Natural killer cell (primary cell): ENCODE measurements at regions not wholly inside any gene's neighbourhood (a gene's known extent, or its start where the extent isn't known, plus 50 kb on each side); places are given as distances from the start of the nearest gene placed in this dataset.

Source experiments
- ATAC-seq, 3 donors: fragments of 150-1000 bp in 2 of 3; fragments of 200-7000 bp in 1 of 3; cut with Tn5 transposase; 1 replicate in 1 of 3; 2 replicates in 2 of 3; pipeline ENCODE4 v1.10.0; 2021; ENCODE audit warnings: mild to moderate bottlenecking in 2 of 3, moderate library complexity in 2 of 3
- DNase-seq, 2 donors: peaks; one replicate each; pipeline versions ENCODE4 v3.0.0 to v3.0.0-alpha.2; 2013 to 2021; ENCODE audit warnings: mixed read lengths in 1 of 2
- H3K27ac ChIP-seq: one replicate; pipeline ENCODE4 v1.5.1; 2013; ENCODE audit warnings: mild to moderate bottlenecking, low read length
- H3K27me3 ChIP-seq: one replicate; pipeline ENCODE4 v1.6.1; 2013; ENCODE audit warnings: low read length; ENCODE audit not compliant: control insufficient read depth, insufficient read depth
- H3K36me3 ChIP-seq: one replicate; pipeline ENCODE4 v1.6.1; 2013; ENCODE audit warnings: low read length; ENCODE audit not compliant: control insufficient read depth, insufficient read depth
- H3K4me1 ChIP-seq: one replicate; pipeline ENCODE4 v1.6.1; 2013; ENCODE audit warnings: low read length; ENCODE audit not compliant: control insufficient read depth, insufficient read depth
- H3K4me3 ChIP-seq: one replicate; pipeline ENCODE4 v1.5.1; 2013; ENCODE audit warnings: low read length
- H3K9me3 ChIP-seq: one replicate; pipeline ENCODE4 v1.6.1; 2013; ENCODE audit warnings: low read length; ENCODE audit not compliant: control insufficient read depth, insufficient read depth
- H3K27ac Mint-ChIP-seq, 2 donors: one replicate each; pipeline ENCODE4 v1.8.0; 2022; ENCODE audit warnings: mild to moderate bottlenecking in 2 of 2, mixed read lengths in 2 of 2, moderate library complexity in 1 of 2
- H3K27me3 Mint-ChIP-seq, 2 donors: one replicate each; pipeline ENCODE4 v1.8.0; 2022; ENCODE audit warnings: low read depth in 2 of 2, mixed read lengths in 2 of 2
- H3K36me3 Mint-ChIP-seq: one replicate; pipeline ENCODE4 v1.8.0; 2022; ENCODE audit warnings: mixed read lengths
- H3K4me1 Mint-ChIP-seq, 2 donors: one replicate each; pipeline ENCODE4 v1.8.0; 2022; ENCODE audit warnings: mixed read lengths in 2 of 2
- H3K4me3 Mint-ChIP-seq: one replicate; pipeline ENCODE4 v1.8.0; 2022; ENCODE audit warnings: mild to moderate bottlenecking, moderate library complexity, mixed read lengths
- H3K9me3 Mint-ChIP-seq, 2 donors: one replicate each; pipeline ENCODE4 v1.8.0; 2022; ENCODE audit warnings: mixed read lengths in 2 of 2
- WGBS: methylation state at CpG from one replicate; pipeline ENCODE4 v1.1.7; 2013; ENCODE audit warnings: missing lambda C conversion rate; ENCODE audit not compliant: insufficient coverage; 5-methylcytosine and 5-hydroxymethylcytosine counted together
- intact Hi-C: fragments of 100-400 bp; cut with micrococcal nuclease; formaldehyde crosslinking; loops from one replicate; pipeline ENCODE4 v1.14.2; 2022
- TF ChIP-seq, protein P1 (sequence below): fragments of 200-600 bp; IDR thresholded peaks from one replicate; pipeline ENCODE4 v1.8.0; 2022; ENCODE audit warnings: antibody characterized with exemption

DNA sequence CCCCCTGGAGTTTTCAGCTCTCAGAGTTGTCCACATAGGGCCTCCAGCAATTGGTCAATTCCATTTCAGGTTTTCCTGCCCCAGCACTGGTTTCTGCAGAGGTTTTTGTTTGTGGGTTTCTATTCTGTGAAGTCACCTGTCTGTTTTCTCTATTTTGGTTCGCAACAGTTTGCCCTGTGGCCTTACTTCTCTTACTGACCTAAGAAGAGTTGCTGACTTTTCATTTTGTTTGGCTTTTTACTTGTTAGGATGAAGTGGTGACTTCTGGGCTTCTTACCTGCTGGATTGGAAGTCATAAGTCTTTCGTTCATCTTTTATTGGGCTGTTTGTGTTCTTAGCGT, 196.4 kb upstream of the PARP11 start:
- intact Hi-C loops, result no loop called here
- Mint-ChIP-seq H3K27ac (no peak overlapping the region), H3K27me3 (peaks cover 9 to 12% of the 10 kb centered on the region in 2 donors), H3K9me3 (no peaks in the 10 kb centered on the region), H3K36me3 (no peaks in the 10 kb centered on the region), H3K4me1 (no peaks in the 10 kb centered on the region), H3K4me3 (no peak overlapping the region)
- H3K9me3 ChIP-seq, result no peaks in the 10 kb centered on the region
- H3K4me1 ChIP-seq, result no peaks in the 10 kb centered on the region
- WGBS, result 83% methylated on average over 3 of the region's 3 CpGs
- DNase-seq (no peak), ATAC-seq (no peak)
- H3K27ac ChIP-seq, result no peak overlapping the region
- TF ChIP-seq, protein P1, sequence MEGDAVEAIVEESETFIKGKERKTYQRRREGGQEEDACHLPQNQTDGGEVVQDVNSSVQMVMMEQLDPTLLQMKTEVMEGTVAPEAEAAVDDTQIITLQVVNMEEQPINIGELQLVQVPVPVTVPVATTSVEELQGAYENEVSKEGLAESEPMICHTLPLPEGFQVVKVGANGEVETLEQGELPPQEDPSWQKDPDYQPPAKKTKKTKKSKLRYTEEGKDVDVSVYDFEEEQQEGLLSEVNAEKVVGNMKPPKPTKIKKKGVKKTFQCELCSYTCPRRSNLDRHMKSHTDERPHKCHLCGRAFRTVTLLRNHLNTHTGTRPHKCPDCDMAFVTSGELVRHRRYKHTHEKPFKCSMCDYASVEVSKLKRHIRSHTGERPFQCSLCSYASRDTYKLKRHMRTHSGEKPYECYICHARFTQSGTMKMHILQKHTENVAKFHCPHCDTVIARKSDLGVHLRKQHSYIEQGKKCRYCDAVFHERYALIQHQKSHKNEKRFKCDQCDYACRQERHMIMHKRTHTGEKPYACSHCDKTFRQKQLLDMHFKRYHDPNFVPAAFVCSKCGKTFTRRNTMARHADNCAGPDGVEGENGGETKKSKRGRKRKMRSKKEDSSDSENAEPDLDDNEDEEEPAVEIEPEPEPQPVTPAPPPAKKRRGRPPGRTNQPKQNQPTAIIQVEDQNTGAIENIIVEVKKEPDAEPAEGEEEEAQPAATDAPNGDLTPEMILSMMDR, result no peak
- H3K27me3 ChIP-seq, result peaks cover 2% of the 10 kb centered on the region
- no peak overlapping the region for H3K4me3 ChIP-seq
- no peaks in the 10 kb centered on the region for H3K36me3 ChIP-seq

DNA sequence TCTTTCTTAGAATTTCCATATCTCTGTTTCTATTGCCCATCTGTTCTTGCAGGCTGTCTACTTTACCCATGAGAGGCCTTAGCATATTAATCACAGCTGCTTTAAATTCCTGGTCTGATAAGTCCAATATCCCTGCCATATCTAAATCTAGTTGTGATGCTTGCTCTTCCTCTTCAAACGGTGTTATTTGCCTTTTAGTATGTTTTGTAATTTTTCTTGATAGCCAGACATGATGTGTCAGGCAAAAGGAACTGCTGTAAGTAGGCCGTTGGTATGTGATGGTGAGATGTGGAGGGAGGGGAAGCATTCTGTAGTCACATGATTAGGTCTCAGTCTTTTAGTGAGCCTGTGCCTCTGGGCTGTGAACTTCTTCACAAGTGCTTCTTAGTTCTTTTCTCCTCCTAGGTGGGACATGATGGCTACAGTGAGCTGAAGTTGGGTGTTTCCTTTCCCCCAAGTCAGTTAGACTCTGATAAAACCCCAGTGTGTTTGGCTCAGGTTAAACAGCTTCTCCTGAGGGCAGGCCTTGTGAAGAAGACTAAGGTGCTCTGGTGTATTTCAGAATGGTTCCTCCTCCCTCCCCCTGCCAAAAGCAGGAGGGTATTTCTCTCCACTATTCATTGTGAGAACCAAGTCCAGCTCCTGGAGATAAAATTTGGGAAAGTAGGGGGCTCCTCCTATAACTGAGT, 195.9 kb upstream of the PARP11 start:
- Mint-ChIP-seq H3K27me3 (peaks cover 6 to 8% of the 10 kb centered on the region in 2 donors), H3K9me3 (no peaks in the 10 kb centered on the region), H3K36me3 (no peaks in the 10 kb centered on the region), H3K4me1 (no peaks in the 10 kb centered on the region), H3K27ac (no peak overlapping the region), H3K4me3 (no peak overlapping the region)
- no peak for ATAC-seq
- Histone ChIP-seq H3K4me1 (no peaks in the 10 kb centered on the region), H3K4me3 (no peak overlapping the region), H3K27me3 (peaks cover 2% of the 10 kb centered on the region), H3K27ac (no peak overlapping the region), H3K36me3 (no peaks in the 10 kb centered on the region), H3K9me3 (no peaks in the 10 kb centered on the region)
- intact Hi-C loops, result no loop called here
- TF ChIP-seq, protein P1, result no peak
- WGBS, result 5% methylated on average over 2 of the region's 2 CpGs
- DNase-seq, result no peak

DNA sequence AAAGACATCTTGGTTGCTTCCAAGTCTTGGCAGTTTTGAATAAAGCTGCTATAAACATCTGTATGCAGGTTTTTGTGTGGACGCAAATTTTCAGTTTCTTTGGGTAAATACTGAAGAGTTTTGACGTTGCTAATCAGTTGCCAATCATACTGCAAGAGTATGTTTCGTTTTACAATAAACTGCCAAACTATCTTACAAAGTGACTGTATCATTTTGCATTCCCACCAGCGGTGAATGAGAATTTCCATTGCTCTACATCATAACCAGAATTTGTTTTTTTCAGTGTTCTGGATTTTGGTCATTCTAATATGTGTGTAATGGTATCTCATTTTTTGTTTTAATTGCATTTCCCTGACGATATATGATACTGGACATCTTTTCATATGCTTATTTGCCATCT, 190.8 kb upstream of the PARP11 start:
- Histone ChIP-seq H3K27me3 (peaks cover 2% of the 10 kb centered on the region), H3K27ac (no peak overlapping the region), H3K4me1 (no peaks in the 10 kb centered on the region), H3K9me3 (no peaks in the 10 kb centered on the region), H3K4me3 (no peak overlapping the region), H3K36me3 (no peaks in the 10 kb centered on the region)
- H3K9me3 Mint-ChIP-seq, result no peaks in the 10 kb centered on the region
- ATAC-seq (no peak), DNase-seq (no peak)
- H3K27ac Mint-ChIP-seq, result no peak overlapping the region
- H3K27me3 Mint-ChIP-seq, result peaks cover 4 to 19% of the 10 kb centered on the region in 2 donors
- intact Hi-C loops, result no loop called here
- no peaks in the 10 kb centered on the region for H3K4me1 Mint-ChIP-seq
- no peaks in the 10 kb centered on the region for H3K36me3 Mint-ChIP-seq
- no peak overlapping the region for H3K4me3 Mint-ChIP-seq
- TF ChIP-seq, protein P1, result no peak
- 81% methylated on average over 3 of the region's 5 CpGs for WGBS
